Uterus (tissue), 3 donors: ENCODE measurements at regions not wholly inside any gene's neighbourhood (a gene's known extent, or its start where the extent isn't known, plus 50 kb on each side); places are given as distances from the start of the nearest gene placed in this dataset.

ENCODE experiments used
- DNase-seq, 2 donors: peaks; one replicate each; pipeline ENCODE4 v3.0.0-alpha.2; 2019 to 2020
- H3K27ac ChIP-seq, 2 donors: fragments of 200-600 bp; sonication (generic); 1 replicate in 1 of 2; 2 replicates in 1 of 2; pipeline ENCODE4 v1.5.1; 2016 to 2018
- H3K27me3 ChIP-seq, 2 donors: fragments of 200-600 bp; sonication (generic); one replicate each; pipeline ENCODE4 v1.5.1; 2018 to 2019; ENCODE audit warnings: control low read depth in 1 of 2
- H3K36me3 ChIP-seq, 2 donors: fragments of 200-600 bp; sonication (generic); one replicate each; pipeline ENCODE4 v1.5.1; 2019; ENCODE audit warnings: control low read depth in 1 of 2
- H3K4me1 ChIP-seq, 2 donors: fragments of 200-600 bp; sonication (generic); one replicate each; pipeline ENCODE4 v1.5.1; 2018 to 2019; ENCODE audit warnings: control low read depth in 1 of 2
- H3K4me3 ChIP-seq, 2 donors: fragments of 200-600 bp; sonication (generic); 1 replicate in 1 of 2; 2 replicates in 1 of 2; pipeline ENCODE4 v1.5.1; 2018 to 2019; ENCODE audit warnings: mild to moderate bottlenecking in 1 of 2
- H3K9me3 ChIP-seq, 2 donors: fragments of 200-600 bp; sonication (generic); one replicate each; pipeline ENCODE4 v1.5.1; 2019; ENCODE audit warnings: control low read depth in 1 of 2
- CTCF ChIP-seq, 4 experiments: fragments of 200-600 bp in 2 of 4; fragments of 450-650 bp in 2 of 4; sonication (generic) in 2 of 4; IDR thresholded peaks; one replicate each; pipeline ENCODE4 v1.5.1; 2016 to 2019; ENCODE audit warnings: antibody characterized with exemption in 4 of 4, mild to moderate bottlenecking in 2 of 4, moderate library complexity in 1 of 4
- POLR2A ChIP-seq, 2 donors: fragments of 450-650 bp; IDR thresholded peaks; one replicate each; pipeline ENCODE4 v1.6.1; 2016; ENCODE audit warnings: antibody characterized with exemption in 2 of 2, mild to moderate bottlenecking in 1 of 2, moderate library complexity in 1 of 2
- intact Hi-C: fragments of 100-400 bp; cut with DNase I; formaldehyde crosslinking; loops from one replicate; pipeline ENCODE4 v1.15.1; 2023; ENCODE audit warnings: low total_unique reads
- donor health status: DM: yes; HTN: yes; CAD: no.

- no peaks in the 10 kb centered on the region for H3K4me1 ChIP-seq
- H3K36me3 ChIP-seq, result no peaks in the 10 kb centered on the region
- TF ChIP-seq POLR2A (IDR thresholded peaks at IDR 0.05), result no peak
- TF ChIP-seq CTCF (IDR thresholded peaks at IDR 0.05), result no peak
- H3K27me3 ChIP-seq, result no peaks in the 10 kb centered on the region
- H3K9me3 ChIP-seq, result no peaks in the 10 kb centered on the region
- H3K4me3 ChIP-seq, result no peak overlapping the region
- no peak overlapping the region for H3K27ac ChIP-seq
- intact Hi-C loops, result no loop called here
- DNase-seq, result no peak
Measured at GRCh38 chr5:60402161-60402785, 297.7 kb downstream of the DEPDC1B start.

- no peak overlapping the region for H3K4me3 ChIP-seq
- H3K27me3 ChIP-seq, result no peaks in the 10 kb centered on the region
- H3K4me1 ChIP-seq, result no peaks in the 10 kb centered on the region
- DNase-seq, result no peak
- intact Hi-C loops, result no loop called here
- no peaks in the 10 kb centered on the region for H3K9me3 ChIP-seq
- no peaks in the 10 kb centered on the region for H3K36me3 ChIP-seq
- TF ChIP-seq POLR2A (IDR thresholded peaks at IDR 0.05), result no peak
- TF ChIP-seq CTCF (IDR thresholded peaks at IDR 0.05), result no peak
- no peak overlapping the region for H3K27ac ChIP-seq
Measured at GRCh38 chr5:60401526-60401925, 298.4 kb downstream of the DEPDC1B start.

- DNase-seq, result no peak
- no peak for TF ChIP-seq CTCF (IDR thresholded peaks at IDR 0.05)
- TF ChIP-seq POLR2A (IDR thresholded peaks at IDR 0.05), result no peak
- Histone ChIP-seq H3K36me3 (no peaks in the 10 kb centered on the region), H3K9me3 (no peaks in the 10 kb centered on the region), H3K27me3 (no peaks in the 10 kb centered on the region), H3K27ac (no peak overlapping the region), H3K4me3 (no peak overlapping the region), H3K4me1 (no peaks in the 10 kb centered on the region)
- intact Hi-C loops, result no loop called here
Measured at GRCh38 chr5:60399507-60399906, 300.5 kb downstream of the DEPDC1B start.

GRCh38 chr5:60395712-60396329 is 304.1 kb downstream of the DEPDC1B start:
- no peak overlapping the region for H3K27ac ChIP-seq
- TF ChIP-seq POLR2A (IDR thresholded peaks at IDR 0.05) (no peak), CTCF (IDR thresholded peaks at IDR 0.05) (no peak)
- no peak for DNase-seq
- no peaks in the 10 kb centered on the region for H3K27me3 ChIP-seq
- H3K4me3 ChIP-seq, result no peak overlapping the region
- H3K9me3 ChIP-seq, result no peaks in the 10 kb centered on the region
- intact Hi-C loops, result no loop called here
- no peaks in the 10 kb centered on the region for H3K36me3 ChIP-seq
- H3K4me1 ChIP-seq, result no peaks in the 10 kb centered on the region

GRCh38 chr5:60387051-60387440 is 312.9 kb downstream of the DEPDC1B start:
- H3K27ac ChIP-seq, result no peak overlapping the region
- H3K36me3 ChIP-seq, result no peaks in the 10 kb centered on the region
- intact Hi-C loops, result no loop called here
- H3K27me3 ChIP-seq, result no peaks in the 10 kb centered on the region
- H3K4me1 ChIP-seq, result no peaks in the 10 kb centered on the region
- TF ChIP-seq CTCF (IDR thresholded peaks at IDR 0.05) (no peak), POLR2A (IDR thresholded peaks at IDR 0.05) (no peak)
- no peak overlapping the region for H3K4me3 ChIP-seq
- no peak for DNase-seq
- H3K9me3 ChIP-seq, result no peaks in the 10 kb centered on the region
